ENCODE measurements at regions not wholly inside any gene's neighbourhood (a gene's known extent, or its start where the extent isn't known, plus 50 kb on each side); places are given as distances from the start of the nearest gene placed in this dataset.

DNA sequence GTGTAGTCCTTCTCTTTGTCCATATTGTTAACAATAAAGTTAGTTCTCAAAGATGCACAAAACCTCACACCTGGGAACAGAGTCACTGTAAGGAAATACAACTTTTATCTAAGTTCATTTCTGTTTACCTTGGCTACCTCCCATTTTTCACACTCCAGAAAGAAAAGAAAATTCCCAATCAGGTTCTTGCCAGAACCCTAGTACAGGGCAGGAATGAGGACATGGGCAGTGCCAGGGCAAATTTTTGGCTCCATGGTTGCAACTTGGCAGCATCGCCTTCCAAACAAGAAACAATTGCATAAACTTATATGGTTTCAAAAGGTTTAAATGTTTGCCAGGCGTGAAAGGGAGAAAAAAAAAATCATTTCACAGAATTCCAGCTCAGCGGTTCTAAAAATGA, 296.3 kb upstream of the PRKD1 start:
- Histone ChIP-seq H3K9me2 (replicated peaks; ENCODE audit: low read length) (no peaks in the 10 kb centered on the region), H3K4me1 (ENCODE audit: insufficient read depth, low read length) (peaks cover 53% of the 10 kb centered on the region), H3K4me2 (ENCODE audit: low read length) (peak overlapping the region; percentile 66), H3K4me3 (ENCODE audit: low read length) (0 out of 2 replicates have a peak overlapping the region, but pooled peaks have one; percentile 7), H4K20me1 (ENCODE audit: low read length) (no peaks in the 10 kb centered on the region), H3K79me2 (ENCODE audit: low read length) (no peaks in the 10 kb centered on the region), H3K36me3 (ENCODE audit: low read depth, low read length) (no peaks in the 10 kb centered on the region), H3K27me3 (ENCODE audit: low read length) (no peaks in the 10 kb centered on the region), H3F3A (ENCODE audit: low read length, unreplicated experiment) (peaks cover 3% of the 10 kb centered on the region), H3K9ac (ENCODE audit: low read length) (no peak overlapping the region), H3K9me3 (ENCODE audit: low read length) (no peaks in the 10 kb centered on the region), H2AFZ (ENCODE audit: low read length) (no peak overlapping the region), H3K27ac (ENCODE audit: low read length) (peak overlapping the region; percentile 47)
- ATAC-seq (no peak), DNase-seq (no peak)
- POLR2A ChIA-PET (ENCODE audit: unreplicated experiment): no interaction called here
- no TSS peak for BruUV-seq (replicated peaks)
- TF ChIP-seq EZH2 (IDR thresholded peaks at IDR 0.05; ENCODE audit: low read length, unreplicated experiment) (no peak), EZH2phosphoT487 (IDR thresholded peaks at IDR 0.05; ENCODE audit: borderline replicate concordance, low read length) (no peak)
- TF ChIP-seq, protein P1, sequence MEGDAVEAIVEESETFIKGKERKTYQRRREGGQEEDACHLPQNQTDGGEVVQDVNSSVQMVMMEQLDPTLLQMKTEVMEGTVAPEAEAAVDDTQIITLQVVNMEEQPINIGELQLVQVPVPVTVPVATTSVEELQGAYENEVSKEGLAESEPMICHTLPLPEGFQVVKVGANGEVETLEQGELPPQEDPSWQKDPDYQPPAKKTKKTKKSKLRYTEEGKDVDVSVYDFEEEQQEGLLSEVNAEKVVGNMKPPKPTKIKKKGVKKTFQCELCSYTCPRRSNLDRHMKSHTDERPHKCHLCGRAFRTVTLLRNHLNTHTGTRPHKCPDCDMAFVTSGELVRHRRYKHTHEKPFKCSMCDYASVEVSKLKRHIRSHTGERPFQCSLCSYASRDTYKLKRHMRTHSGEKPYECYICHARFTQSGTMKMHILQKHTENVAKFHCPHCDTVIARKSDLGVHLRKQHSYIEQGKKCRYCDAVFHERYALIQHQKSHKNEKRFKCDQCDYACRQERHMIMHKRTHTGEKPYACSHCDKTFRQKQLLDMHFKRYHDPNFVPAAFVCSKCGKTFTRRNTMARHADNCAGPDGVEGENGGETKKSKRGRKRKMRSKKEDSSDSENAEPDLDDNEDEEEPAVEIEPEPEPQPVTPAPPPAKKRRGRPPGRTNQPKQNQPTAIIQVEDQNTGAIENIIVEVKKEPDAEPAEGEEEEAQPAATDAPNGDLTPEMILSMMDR (conservative IDR thresholded peaks at IDR 0.05; ENCODE audit: low read depth, low read length): no peak
- intact Hi-C loops (cut with micrococcal nuclease): loop anchor here (2.0 to 10.0 kb wide), 4 partner anchors 27 to 1569 kb away; no protein-coding TSS in a partner anchor
- CTCF ChIA-PET: interaction anchor here (1.1 to 1.7 kb wide), 2 partner anchors 9 to 47 kb away, joined by 6 to 14 read pairs; no protein-coding TSS in a partner anchor

DNA sequence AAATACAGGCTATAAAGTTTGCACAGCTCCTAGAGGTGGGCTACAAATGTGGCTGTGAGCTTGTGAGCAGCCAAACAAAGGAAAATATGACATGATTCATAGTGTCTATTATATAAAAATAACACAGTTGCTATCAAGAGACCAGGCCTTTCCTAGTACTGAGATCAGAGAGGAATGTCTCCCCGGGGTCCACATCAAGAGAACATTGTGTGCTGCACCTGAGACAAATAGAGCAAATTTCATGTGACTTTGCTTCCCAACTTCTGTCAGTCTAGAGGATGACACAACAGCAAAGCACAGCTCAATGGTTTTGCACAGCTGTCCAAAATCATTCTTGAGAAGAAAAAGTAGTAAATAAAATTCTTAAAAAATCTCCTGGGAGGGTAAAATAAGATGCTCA, 297.5 kb upstream of the PRKD1 start:
- no TSS peak for BruUV-seq (replicated peaks)
- no peak overlapping the region for H3K27ac ChIP-seq (ENCODE audit: low read length)
- TF ChIP-seq EZH2 (IDR thresholded peaks at IDR 0.05; ENCODE audit: low read length, unreplicated experiment) (no peak), EZH2phosphoT487 (IDR thresholded peaks at IDR 0.05; ENCODE audit: borderline replicate concordance, low read length) (no peak)
- TF ChIP-seq, protein P1 (conservative IDR thresholded peaks at IDR 0.05; ENCODE audit: low read depth, low read length): no peak
- ATAC-seq: no peak
- no peaks in the 10 kb centered on the region for H3K27me3 ChIP-seq (ENCODE audit: low read length)
- H3K9ac ChIP-seq (ENCODE audit: low read length): no peak overlapping the region
- no peaks in the 10 kb centered on the region for H3K36me3 ChIP-seq (ENCODE audit: low read depth, low read length)
- no peak for DNase-seq
- CTCF ChIA-PET: no interaction called here
- no peak overlapping the region for H3K4me3 ChIP-seq (ENCODE audit: low read length)
- H3K4me2 ChIP-seq (ENCODE audit: low read length): no peak overlapping the region
- H3F3A ChIP-seq (ENCODE audit: low read length, unreplicated experiment): peaks cover 3% of the 10 kb centered on the region
- POLR2A ChIA-PET (ENCODE audit: unreplicated experiment): no interaction called here
- H3K9me2 ChIP-seq (replicated peaks; ENCODE audit: low read length): no peaks in the 10 kb centered on the region
- no peak overlapping the region for H2AFZ ChIP-seq (ENCODE audit: low read length)
- no peaks in the 10 kb centered on the region for H4K20me1 ChIP-seq (ENCODE audit: low read length)
- no peaks in the 10 kb centered on the region for H3K9me3 ChIP-seq (ENCODE audit: low read length)
- H3K4me1 ChIP-seq (ENCODE audit: insufficient read depth, low read length): peaks cover 53% of the 10 kb centered on the region
- H3K79me2 ChIP-seq (ENCODE audit: low read length): no peaks in the 10 kb centered on the region
- intact Hi-C loops (cut with micrococcal nuclease): loop anchor here (10.0 kb wide), 2 partner anchors 220 to 1570 kb away; no protein-coding TSS in a partner anchor

DNA sequence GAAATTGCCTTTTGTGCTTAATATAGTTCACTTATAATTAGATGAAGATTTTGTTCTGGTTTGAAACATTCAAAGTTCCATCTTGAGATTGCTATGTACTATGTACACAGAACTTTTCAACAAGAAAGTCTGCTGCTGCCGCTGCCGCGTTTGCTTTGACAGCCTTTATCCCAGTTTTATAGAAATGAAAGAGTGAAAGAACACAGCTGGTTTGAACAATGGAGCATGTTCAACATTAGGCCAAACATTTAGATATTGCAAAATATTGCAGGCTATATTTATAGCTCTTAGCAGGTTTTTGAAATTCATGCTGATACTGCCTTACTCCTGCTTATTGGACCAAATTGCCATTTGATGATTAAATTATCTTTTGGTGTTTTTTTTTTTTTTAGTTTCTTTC, 299.8 kb upstream of the PRKD1 start:
- Histone ChIP-seq H4K20me1 (ENCODE audit: low read length) (no peaks in the 10 kb centered on the region), H3K27ac (ENCODE audit: low read length) (peak overlapping the region; percentile 3; the same call in 1 of the 2 replicates), H3K9me3 (ENCODE audit: low read length) (no peaks in the 10 kb centered on the region), H3F3A (ENCODE audit: low read length, unreplicated experiment) (no peaks in the 10 kb centered on the region), H3K4me2 (ENCODE audit: low read length) (peak overlapping the region; percentile 48), H2AFZ (ENCODE audit: low read length) (no peak overlapping the region), H3K27me3 (ENCODE audit: low read length) (no peaks in the 10 kb centered on the region), H3K79me2 (ENCODE audit: low read length) (no peaks in the 10 kb centered on the region), H3K9me2 (replicated peaks; ENCODE audit: low read length) (no peaks in the 10 kb centered on the region), H3K4me3 (ENCODE audit: low read length) (no peak overlapping the region), H3K4me1 (ENCODE audit: insufficient read depth, low read length) (peaks cover 43% of the 10 kb centered on the region), H3K9ac (ENCODE audit: low read length) (no peak overlapping the region), H3K36me3 (ENCODE audit: low read depth, low read length) (no peaks in the 10 kb centered on the region)
- DNase-seq: no peak
- no peak for ATAC-seq
- CTCF ChIA-PET: no interaction called here
- POLR2A ChIA-PET (ENCODE audit: unreplicated experiment): no interaction called here
- TF ChIP-seq EZH2 (IDR thresholded peaks at IDR 0.05; ENCODE audit: low read length, unreplicated experiment) (no peak), EZH2phosphoT487 (IDR thresholded peaks at IDR 0.05; ENCODE audit: borderline replicate concordance, low read length) (no peak)
- TF ChIP-seq, protein P1 (conservative IDR thresholded peaks at IDR 0.05; ENCODE audit: low read depth, low read length): no peak
- intact Hi-C loops (cut with micrococcal nuclease): loop anchor here (10.0 kb wide), 2 partner anchors 217 to 1573 kb away; no protein-coding TSS in a partner anchor
- BruUV-seq (replicated peaks): no TSS peak
